Breast epithelium (tissue), 3 donors: ENCODE measurements at regions not wholly inside any gene's neighbourhood (a gene's known extent, or its start where the extent isn't known, plus 50 kb on each side); places are given as distances from the start of the nearest gene placed in this dataset.

Experiments
- POLR2A ChIP-seq: fragments of 450-650 bp; IDR thresholded peaks from one replicate; pipeline ENCODE4 v1.6.1; 2016; ENCODE audit warnings: antibody characterized with exemption, mild to moderate bottlenecking, moderate library complexity
- POLR2AphosphoS5 ChIP-seq, 3 donors: sonication (generic); formaldehyde crosslinking; IDR thresholded peaks; one replicate each; pipeline ENCODE4 v1.6.1; 2017; ENCODE audit warnings: antibody characterized with exemption in 3 of 3
- TF ChIP-seq, protein P1 (sequence below), 3 donors: fragments of 450-650 bp; IDR thresholded peaks; one replicate each; pipeline ENCODE4 v1.5.1; 2016 to 2017; ENCODE audit warnings: antibody characterized with exemption in 3 of 3, mild to moderate bottlenecking in 3 of 3, moderate library complexity in 3 of 3

GRCh38 chr11:80973786-80974185 is 1533.0 kb upstream of the TENM4 start:
- TF ChIP-seq, protein P1, sequence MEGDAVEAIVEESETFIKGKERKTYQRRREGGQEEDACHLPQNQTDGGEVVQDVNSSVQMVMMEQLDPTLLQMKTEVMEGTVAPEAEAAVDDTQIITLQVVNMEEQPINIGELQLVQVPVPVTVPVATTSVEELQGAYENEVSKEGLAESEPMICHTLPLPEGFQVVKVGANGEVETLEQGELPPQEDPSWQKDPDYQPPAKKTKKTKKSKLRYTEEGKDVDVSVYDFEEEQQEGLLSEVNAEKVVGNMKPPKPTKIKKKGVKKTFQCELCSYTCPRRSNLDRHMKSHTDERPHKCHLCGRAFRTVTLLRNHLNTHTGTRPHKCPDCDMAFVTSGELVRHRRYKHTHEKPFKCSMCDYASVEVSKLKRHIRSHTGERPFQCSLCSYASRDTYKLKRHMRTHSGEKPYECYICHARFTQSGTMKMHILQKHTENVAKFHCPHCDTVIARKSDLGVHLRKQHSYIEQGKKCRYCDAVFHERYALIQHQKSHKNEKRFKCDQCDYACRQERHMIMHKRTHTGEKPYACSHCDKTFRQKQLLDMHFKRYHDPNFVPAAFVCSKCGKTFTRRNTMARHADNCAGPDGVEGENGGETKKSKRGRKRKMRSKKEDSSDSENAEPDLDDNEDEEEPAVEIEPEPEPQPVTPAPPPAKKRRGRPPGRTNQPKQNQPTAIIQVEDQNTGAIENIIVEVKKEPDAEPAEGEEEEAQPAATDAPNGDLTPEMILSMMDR (IDR thresholded peaks at IDR 0.05), result no peak
- TF ChIP-seq POLR2A (no peak), POLR2AphosphoS5 (IDR thresholded peaks at IDR 0.05) (no peak)
